ENCODE measurements at regions not wholly inside any gene's neighbourhood (a gene's known extent, or its start where the extent isn't known, plus 50 kb on each side); places are given as distances from the start of the nearest gene placed in this dataset.

DNA sequence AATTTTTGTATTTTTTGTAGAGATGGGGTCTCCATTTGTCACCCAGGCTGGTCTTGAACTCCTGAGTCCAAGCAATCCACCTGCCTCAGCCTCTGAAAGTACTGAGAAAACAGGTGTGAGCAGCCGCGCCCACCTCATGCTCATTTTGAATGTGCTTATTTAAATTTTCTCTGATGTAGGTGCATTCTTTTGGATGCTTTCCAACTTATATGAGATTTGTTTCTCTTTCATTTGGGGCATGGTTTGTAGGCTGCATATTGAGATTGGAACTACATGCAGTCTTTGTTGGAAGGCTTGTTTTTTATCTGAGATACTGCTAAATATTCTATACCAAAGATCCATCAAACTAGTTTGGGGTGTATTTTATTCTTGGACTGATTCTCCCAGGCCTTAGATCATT is 81.0 kb upstream of the IVNS1ABP start:
- TF ChIP-seq CTCF (IDR thresholded peaks at IDR 0.05; ENCODE audit: low read length) (no peak), EZH2 (optimal IDR thresholded peaks at IDR 0.05; ENCODE audit: low read depth, low read length) (no peak)
